Transverse colon (tissue), 4 donors: ENCODE measurements at regions not wholly inside any gene's neighbourhood (a gene's known extent, or its start where the extent isn't known, plus 50 kb on each side); places are given as distances from the start of the nearest gene placed in this dataset.

Source experiments
- POLR2A ChIP-seq: fragments of 450-650 bp; IDR thresholded peaks from one replicate; pipeline ENCODE4 v1.6.1; 2016; ENCODE audit warnings: antibody characterized with exemption, mild to moderate bottlenecking, moderate library complexity
- POLR2AphosphoS5 ChIP-seq, 3 donors: sonication (generic); formaldehyde crosslinking; IDR thresholded peaks; one replicate each; pipeline ENCODE4 v1.6.1; 2016; ENCODE audit warnings: antibody characterized with exemption in 3 of 3
- TF ChIP-seq, protein P1 (sequence below), 5 experiments: fragments of 200-600 bp in 3 of 5; fragments of 450-650 bp in 2 of 5; sonication (generic) in 3 of 5; IDR thresholded peaks; 1 replicate in 2 of 5; 2 replicates in 3 of 5; pipeline ENCODE4 v1.5.1; 2016 to 2017; ENCODE audit warnings: antibody characterized with exemption in 5 of 5, inconsistent platforms in 3 of 5, mild to moderate bottlenecking in 2 of 5, moderate library complexity in 1 of 5

DNA sequence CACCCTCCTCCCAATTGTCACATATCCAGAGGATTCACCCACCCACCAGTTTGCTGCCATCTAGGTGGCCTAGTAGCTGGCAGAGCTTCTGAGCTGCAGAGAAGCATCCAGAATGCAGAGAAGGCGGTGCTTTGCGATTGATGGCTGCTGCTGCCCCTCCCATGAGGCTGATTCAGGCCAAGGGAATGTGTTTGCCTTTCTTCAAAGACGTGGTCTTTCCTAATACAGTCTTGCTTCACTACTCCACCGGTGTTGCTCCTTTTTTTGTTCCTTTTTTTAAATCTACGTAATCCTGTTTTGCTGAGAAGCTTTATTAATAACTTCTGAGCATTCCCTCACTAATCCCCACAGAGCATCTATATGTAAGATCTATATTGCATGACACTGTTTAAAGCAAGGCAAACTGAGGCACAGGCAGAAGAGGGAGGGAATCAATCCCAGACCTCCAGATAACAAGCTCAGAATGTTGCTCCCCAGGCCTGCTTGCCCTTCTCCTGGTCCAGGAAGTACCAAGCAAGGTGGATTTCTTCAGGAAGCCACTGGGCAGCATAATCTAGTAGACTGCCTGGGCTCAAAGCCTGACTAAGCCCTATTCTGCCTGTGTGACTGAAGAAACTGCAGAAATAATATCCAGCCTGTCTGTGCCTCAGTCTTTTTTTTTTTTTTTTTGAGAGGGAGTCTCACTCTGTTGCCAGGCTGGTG is 275.5 kb upstream of the FMN2 start:
- TF ChIP-seq, protein P1, sequence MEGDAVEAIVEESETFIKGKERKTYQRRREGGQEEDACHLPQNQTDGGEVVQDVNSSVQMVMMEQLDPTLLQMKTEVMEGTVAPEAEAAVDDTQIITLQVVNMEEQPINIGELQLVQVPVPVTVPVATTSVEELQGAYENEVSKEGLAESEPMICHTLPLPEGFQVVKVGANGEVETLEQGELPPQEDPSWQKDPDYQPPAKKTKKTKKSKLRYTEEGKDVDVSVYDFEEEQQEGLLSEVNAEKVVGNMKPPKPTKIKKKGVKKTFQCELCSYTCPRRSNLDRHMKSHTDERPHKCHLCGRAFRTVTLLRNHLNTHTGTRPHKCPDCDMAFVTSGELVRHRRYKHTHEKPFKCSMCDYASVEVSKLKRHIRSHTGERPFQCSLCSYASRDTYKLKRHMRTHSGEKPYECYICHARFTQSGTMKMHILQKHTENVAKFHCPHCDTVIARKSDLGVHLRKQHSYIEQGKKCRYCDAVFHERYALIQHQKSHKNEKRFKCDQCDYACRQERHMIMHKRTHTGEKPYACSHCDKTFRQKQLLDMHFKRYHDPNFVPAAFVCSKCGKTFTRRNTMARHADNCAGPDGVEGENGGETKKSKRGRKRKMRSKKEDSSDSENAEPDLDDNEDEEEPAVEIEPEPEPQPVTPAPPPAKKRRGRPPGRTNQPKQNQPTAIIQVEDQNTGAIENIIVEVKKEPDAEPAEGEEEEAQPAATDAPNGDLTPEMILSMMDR (IDR thresholded peaks at IDR 0.05), result no peak
- TF ChIP-seq POLR2A (no peak), POLR2AphosphoS5 (IDR thresholded peaks at IDR 0.05) (peak in 2 of 3 donors; percentile 41 to 52)
